ENCODE measurements at regions not wholly inside any gene's neighbourhood (a gene's known extent, or its start where the extent isn't known, plus 50 kb on each side); places are given as distances from the start of the nearest gene placed in this dataset.

DNA sequence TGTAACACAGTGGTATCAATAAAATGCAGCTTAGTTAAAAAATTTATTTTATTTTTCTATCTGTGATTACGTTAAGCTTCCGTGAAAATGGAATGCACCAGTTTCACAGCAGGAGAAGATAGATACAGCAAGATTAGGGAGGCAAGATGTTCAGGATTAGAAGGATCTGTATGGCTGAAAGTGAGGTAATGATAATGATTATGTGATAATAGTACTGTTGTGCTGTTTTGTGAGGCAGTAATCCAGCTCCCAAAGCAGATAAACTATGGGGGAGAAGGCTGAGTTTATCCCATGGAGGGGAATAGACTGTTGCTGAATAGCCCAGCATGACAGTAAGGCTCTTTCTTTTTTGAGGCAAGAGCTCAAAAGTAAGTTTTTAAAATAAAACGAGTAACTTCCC lies 216.1 kb upstream of the PRPS1L1 start:
- TF ChIP-seq, protein P1, sequence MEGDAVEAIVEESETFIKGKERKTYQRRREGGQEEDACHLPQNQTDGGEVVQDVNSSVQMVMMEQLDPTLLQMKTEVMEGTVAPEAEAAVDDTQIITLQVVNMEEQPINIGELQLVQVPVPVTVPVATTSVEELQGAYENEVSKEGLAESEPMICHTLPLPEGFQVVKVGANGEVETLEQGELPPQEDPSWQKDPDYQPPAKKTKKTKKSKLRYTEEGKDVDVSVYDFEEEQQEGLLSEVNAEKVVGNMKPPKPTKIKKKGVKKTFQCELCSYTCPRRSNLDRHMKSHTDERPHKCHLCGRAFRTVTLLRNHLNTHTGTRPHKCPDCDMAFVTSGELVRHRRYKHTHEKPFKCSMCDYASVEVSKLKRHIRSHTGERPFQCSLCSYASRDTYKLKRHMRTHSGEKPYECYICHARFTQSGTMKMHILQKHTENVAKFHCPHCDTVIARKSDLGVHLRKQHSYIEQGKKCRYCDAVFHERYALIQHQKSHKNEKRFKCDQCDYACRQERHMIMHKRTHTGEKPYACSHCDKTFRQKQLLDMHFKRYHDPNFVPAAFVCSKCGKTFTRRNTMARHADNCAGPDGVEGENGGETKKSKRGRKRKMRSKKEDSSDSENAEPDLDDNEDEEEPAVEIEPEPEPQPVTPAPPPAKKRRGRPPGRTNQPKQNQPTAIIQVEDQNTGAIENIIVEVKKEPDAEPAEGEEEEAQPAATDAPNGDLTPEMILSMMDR (IDR thresholded peaks at IDR 0.05), result no peak
- no peak for TF ChIP-seq POLR2AphosphoS5 (IDR thresholded peaks at IDR 0.05; ENCODE audit: insufficient read depth in 1 of 2, low read depth in 1 of 2)
